OCI-LY1 (cell line): ENCODE measurements at regions not wholly inside any gene's neighbourhood (a gene's known extent, or its start where the extent isn't known, plus 50 kb on each side); places are given as distances from the start of the nearest gene placed in this dataset.
"Not testable (repeated sequence)": the region's sequence is repeated elsewhere in the genome, so short reads cannot be mapped to it uniquely, and the experiment has no call there.

Source experiments
- H2AFZ ChIP-seq: fragments of 200-600 bp; sonication (generic), shearing (Covaris generic); 2 replicates; pipeline ENCODE4 v1.6.0; 2014; ENCODE audit warnings: antibody characterized with exemption, mild to moderate bottlenecking, low read length
- H3F3A ChIP-seq: fragments of 200-600 bp; sonication (generic), shearing (Covaris generic); 2 replicates; pipeline ENCODE4 v1.6.0; 2014; ENCODE audit warnings: mild to moderate bottlenecking, antibody characterized with exemption, low read length, moderate library complexity; ENCODE audit not compliant: insufficient read depth
- H3K27ac ChIP-seq: fragments of 200-600 bp; sonication (generic); 2 replicates; pipeline ENCODE4 v1.5.1; 2014; ENCODE audit warnings: low read length, mixed run types, mild to moderate bottlenecking, low read depth; ENCODE audit not compliant: poor library complexity, severe bottlenecking
- H3K27me3 ChIP-seq: fragments of 200-600 bp; sonication (generic); 2 replicates; pipeline ENCODE4 v1.6.0; 2014; ENCODE audit warnings: antibody characterized with exemption, mild to moderate bottlenecking, low read length, moderate library complexity; ENCODE audit not compliant: insufficient read depth
- H3K36me3 ChIP-seq: fragments of 200-600 bp; sonication (generic); 2 replicates; pipeline ENCODE4 v1.6.1; 2014; ENCODE audit warnings: mild to moderate bottlenecking, antibody characterized with exemption, low read length, moderate library complexity, mixed read lengths; ENCODE audit not compliant: insufficient read depth
- H3K4me1 ChIP-seq: fragments of 200-600 bp; sonication (generic); 2 replicates; pipeline ENCODE4 v1.5.1; 2014; ENCODE audit warnings: mild to moderate bottlenecking, low read length, moderate library complexity; ENCODE audit not compliant: insufficient read depth, severe bottlenecking
- H3K4me2 ChIP-seq: fragments of 200-600 bp; sonication (generic), shearing (Covaris generic); 2 replicates; pipeline ENCODE4 v1.6.1; 2014; ENCODE audit warnings: low read length
- H3K4me3 ChIP-seq: fragments of 200-600 bp; sonication (generic); 2 replicates; pipeline ENCODE4 v1.5.1; 2014; ENCODE audit warnings: low read length, low read depth, mild to moderate bottlenecking, mixed read lengths; ENCODE audit not compliant: poor library complexity, severe bottlenecking
- H3K79me2 ChIP-seq: fragments of 200-600 bp; shearing (Covaris generic); 2 replicates; pipeline ENCODE4 v1.6.1; 2016; ENCODE audit warnings: mixed run types, low read length, mixed read lengths; ENCODE audit not compliant: insufficient read depth
- H3K9ac ChIP-seq: fragments of 200-600 bp; sonication (generic), shearing (Covaris generic); 2 replicates; pipeline ENCODE4 v1.6.1; 2014; ENCODE audit warnings: mild to moderate bottlenecking, low read length, mixed read lengths
- H3K9me2 ChIP-seq: fragments of 200-600 bp; sonication (generic), shearing (Covaris generic); 2 replicates; pipeline ENCODE4 v1.6.1; 2014; ENCODE audit warnings: low read depth, mild to moderate bottlenecking, low read length, mixed read lengths
- H3K9me3 ChIP-seq: fragments of 200-600 bp; shearing (Covaris generic); 2 replicates; pipeline ENCODE4 v1.6.1; 2014; ENCODE audit warnings: low read length, mixed read lengths
- H4K20me1 ChIP-seq: fragments of 200-600 bp; sonication (generic), shearing (Covaris generic); 2 replicates; pipeline ENCODE4 v1.6.0; 2016; ENCODE audit warnings: mild to moderate bottlenecking, low read length; ENCODE audit not compliant: insufficient read depth
- CTCF ChIP-seq: fragments of 200-600 bp; sonication (generic), shearing (Covaris generic); IDR thresholded peaks from 2 replicates; pipeline ENCODE4 v1.5.1; 2017; ENCODE audit warnings: mild to moderate bottlenecking, antibody characterized with exemption, low read length, moderate library complexity, mixed read lengths
- EZH2 ChIP-seq: fragments of 200-600 bp; sonication (generic), shearing (Covaris generic); IDR thresholded peaks from 2 replicates; pipeline ENCODE4 v1.8.0; 2017; ENCODE audit warnings: borderline replicate concordance, mixed run types, mild to moderate bottlenecking, antibody characterized with exemption, low read length, moderate library complexity, mixed read lengths

GRCh38 chr3:11736136-11736833, 92.6 kb upstream of the VGLL4 start:
- no peaks in the 10 kb centered on the region for H3K9me2 ChIP-seq
- H3K27me3 ChIP-seq = no peaks in the 10 kb centered on the region
- no peaks in the 10 kb centered on the region for H3F3A ChIP-seq
- no peak overlapping the region for H3K4me3 ChIP-seq
- H3K36me3 ChIP-seq = no peaks in the 10 kb centered on the region
- no peak overlapping the region for H3K9ac ChIP-seq
- H4K20me1 ChIP-seq = no peaks in the 10 kb centered on the region
- TF ChIP-seq CTCF (no peak), EZH2 (no peak)
- no peak overlapping the region for H3K4me2 ChIP-seq
- H2AFZ ChIP-seq = no peak overlapping the region
- H3K4me1 ChIP-seq = peaks cover 7% of the 10 kb centered on the region
- no peak overlapping the region for H3K27ac ChIP-seq
- no peaks in the 10 kb centered on the region for H3K79me2 ChIP-seq
- no peaks in the 10 kb centered on the region for H3K9me3 ChIP-seq

DNA sequence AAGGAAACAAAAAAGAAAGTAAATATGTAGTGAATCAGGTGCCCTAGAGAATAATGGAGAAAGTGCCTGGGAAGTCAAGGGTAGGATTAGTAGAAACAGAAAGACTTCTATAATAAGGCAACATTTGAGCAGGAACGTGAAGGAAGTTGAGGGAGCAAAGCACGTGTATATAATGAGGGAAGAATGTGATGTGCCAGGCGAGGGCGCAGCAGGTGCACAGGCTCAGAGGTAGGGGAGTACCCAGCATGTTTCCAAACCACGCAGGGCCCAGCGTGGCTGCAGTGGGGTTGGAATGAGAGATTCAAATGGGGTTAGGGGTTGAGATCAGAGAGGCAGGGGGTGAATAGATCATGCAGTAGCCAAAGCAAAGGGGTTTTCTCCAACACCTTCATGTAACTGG, 91.9 kb upstream of the VGLL4 start:
- H3K4me2 ChIP-seq = no peak overlapping the region
- no peaks in the 10 kb centered on the region for H3K9me2 ChIP-seq

DNA sequence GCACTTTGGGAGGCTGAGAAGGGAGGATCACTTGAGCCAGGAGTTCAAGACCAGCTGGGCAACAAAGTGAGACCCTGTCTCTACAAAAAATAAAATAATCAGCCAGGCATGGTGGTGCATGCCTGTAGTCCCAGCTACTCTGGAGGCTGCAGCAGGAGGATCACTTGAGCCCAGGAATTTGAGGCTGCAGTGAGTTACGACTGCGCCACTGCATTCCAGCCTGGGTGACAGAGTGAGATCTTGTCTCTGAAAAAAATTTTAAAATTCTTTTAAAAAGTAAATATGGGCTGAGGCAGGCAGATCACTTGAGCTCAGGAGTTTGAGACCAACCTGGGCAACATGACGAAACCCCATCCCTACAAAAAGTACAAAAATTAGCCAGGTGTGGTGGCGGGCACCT, 91.4 kb upstream of the VGLL4 start:
- not testable (repeated sequence) for H3K9me3 ChIP-seq

More for the DNA sequence above, 91.9 kb upstream of the VGLL4 start:
- H3K4me1 ChIP-seq = peaks cover 7% of the 10 kb centered on the region
- H3K79me2 ChIP-seq = no peaks in the 10 kb centered on the region
- H3K27me3 ChIP-seq = no peaks in the 10 kb centered on the region
- no peaks in the 10 kb centered on the region for H3K36me3 ChIP-seq
- no peak overlapping the region for H3K4me3 ChIP-seq
- no peak overlapping the region for H3K9ac ChIP-seq
- no peaks in the 10 kb centered on the region for H3F3A ChIP-seq
- no peak overlapping the region for H3K27ac ChIP-seq
- H2AFZ ChIP-seq = no peak overlapping the region
- no peak for TF ChIP-seq EZH2
- peak; percentile 48; the same call in 1 of the 2 replicates for TF ChIP-seq CTCF
- no peaks in the 10 kb centered on the region for H3K9me3 ChIP-seq
- no peaks in the 10 kb centered on the region for H4K20me1 ChIP-seq

DNA sequence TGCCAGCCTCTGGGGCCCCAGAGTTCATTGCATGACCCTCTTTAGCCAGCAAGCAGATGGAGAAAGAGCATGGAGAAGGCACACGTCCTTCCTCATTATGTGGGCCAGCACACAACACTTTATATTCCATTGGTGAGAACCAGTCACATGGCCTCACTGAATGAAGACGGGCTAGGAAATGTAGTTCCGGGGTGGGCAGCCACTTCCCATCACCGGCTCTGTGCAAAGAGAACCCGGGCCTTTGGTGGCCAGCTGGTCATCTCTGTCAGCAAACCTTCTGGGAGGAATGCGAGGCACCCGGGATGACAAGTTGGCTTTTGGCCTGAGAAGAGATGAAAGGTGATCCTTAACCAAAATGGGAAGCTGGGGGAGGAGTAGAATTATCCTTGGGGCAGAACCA, 90.2 kb upstream of the VGLL4 start:
- H3K9me3 ChIP-seq = no peaks in the 10 kb centered on the region
- H3K4me2 ChIP-seq = no peak overlapping the region
- H3K27ac ChIP-seq = no peak overlapping the region
- no peaks in the 10 kb centered on the region for H3K79me2 ChIP-seq
- TF ChIP-seq CTCF = no peak
- TF ChIP-seq EZH2 = no peak
- no peaks in the 10 kb centered on the region for H3K27me3 ChIP-seq
- H4K20me1 ChIP-seq = no peaks in the 10 kb centered on the region
- no peak overlapping the region for H3K4me3 ChIP-seq
- no peak overlapping the region for H2AFZ ChIP-seq
- peaks cover 7% of the 10 kb centered on the region for H3K4me1 ChIP-seq
- H3K36me3 ChIP-seq = no peaks in the 10 kb centered on the region
- H3K9me2 ChIP-seq = no peaks in the 10 kb centered on the region
- no peak overlapping the region for H3K9ac ChIP-seq
- no peaks in the 10 kb centered on the region for H3F3A ChIP-seq

More for the DNA sequence above, 91.4 kb upstream of the VGLL4 start:
- H3K79me2 ChIP-seq, H3K27me3 ChIP-seq, H3F3A ChIP-seq, H3K4me1 ChIP-seq, H2AFZ ChIP-seq, H4K20me1 ChIP-seq, H3K9me2 ChIP-seq, H3K9ac ChIP-seq, H3K27ac ChIP-seq, H3K4me2 ChIP-seq, H3K36me3 ChIP-seq, H3K4me3 ChIP-seq: not testable (repeated sequence)
